GM23338 (cell line): ENCODE measurements at regions not wholly inside any gene's neighbourhood (a gene's known extent, or its start where the extent isn't known, plus 50 kb on each side); places are given as distances from the start of the nearest gene placed in this dataset.

Source experiments
- ATAC-seq: fragments of 200-7000 bp; cut with Tn5 transposase; 3 replicates; pipeline ENCODE4 v1.9.1; 2020
- DNase-seq: peaks from one replicate; pipeline ENCODE4 v3.0.0-alpha.2; 2015; ENCODE audit warnings: low spot score
- H2AFZ ChIP-seq: fragments of 200-600 bp; sonication (generic); 2 replicates; pipeline ENCODE4 v1.8.0; 2016; ENCODE audit warnings: antibody characterized with exemption, mild to moderate bottlenecking, moderate library complexity
- H3F3A ChIP-seq: fragments of 200-600 bp; sonication (generic); replicated peaks from 2 replicates; pipeline ENCODE4 v1.8.0; 2017; ENCODE audit warnings: antibody characterized with exemption, mixed run types, low read depth
- H3K27ac ChIP-seq: fragments of 200-600 bp; sonication (generic); 2 replicates; pipeline ENCODE4 v1.6.1; 2016; ENCODE audit warnings: low read depth
- H3K27me3 ChIP-seq: fragments of 200-600 bp; sonication (generic); 2 replicates; pipeline ENCODE4 v1.8.0; 2016; ENCODE audit warnings: mild to moderate bottlenecking, mixed run types, moderate library complexity; ENCODE audit not compliant: insufficient read depth
- H3K36me3 ChIP-seq: fragments of 200-600 bp; sonication (generic); 2 replicates; pipeline ENCODE4 v1.8.0; 2016; ENCODE audit warnings: mild to moderate bottlenecking; ENCODE audit not compliant: insufficient read depth
- H3K4me1 ChIP-seq: fragments of 200-600 bp; sonication (generic); 2 replicates; pipeline ENCODE4 v1.8.0; 2016; ENCODE audit warnings: mild to moderate bottlenecking, moderate library complexity; ENCODE audit not compliant: insufficient read depth
- H3K4me2 ChIP-seq: fragments of 200-600 bp; sonication (generic); 2 replicates; pipeline ENCODE4 v1.7.1; 2017; ENCODE audit warnings: mixed run types
- H3K4me3 ChIP-seq: fragments of 200-600 bp; sonication (generic); 2 replicates; pipeline ENCODE4 v1.6.1; 2016; ENCODE audit warnings: mixed run types
- H3K79me2 ChIP-seq: fragments of 200-600 bp; sonication (generic); replicated peaks from 2 replicates; pipeline ENCODE4 v1.8.0; 2017; ENCODE audit warnings: mild to moderate bottlenecking; ENCODE audit not compliant: insufficient read depth
- H3K9me2 ChIP-seq: fragments of 200-600 bp; sonication (generic); 2 replicates; pipeline ENCODE4 v1.8.0; 2017; ENCODE audit not compliant: insufficient read depth
- H4K20me1 ChIP-seq: fragments of 200-600 bp; sonication (generic); replicated peaks from 2 replicates; pipeline ENCODE4 v1.8.0; 2017; ENCODE audit warnings: mild to moderate bottlenecking; ENCODE audit not compliant: insufficient read depth
- H3K27ac Mint-ChIP-seq: 2 replicates; pipeline ENCODE4 v1.8.0; 2020; ENCODE audit warnings: inconsistent platforms, mild to moderate bottlenecking, moderate library complexity, mixed read lengths
- H3K27me3 Mint-ChIP-seq: 3 replicates; pipeline ENCODE4 v1.8.0; 2022; ENCODE audit warnings: low read depth, mild to moderate bottlenecking, moderate library complexity, mixed read lengths, inconsistent platforms; ENCODE audit not compliant: insufficient read depth, poor library complexity
- H3K36me3 Mint-ChIP-seq: 3 replicates; pipeline ENCODE4 v1.8.0; 2021; ENCODE audit warnings: low read depth, mild to moderate bottlenecking, inconsistent platforms, moderate library complexity, mixed read lengths
- H3K4me1 Mint-ChIP-seq: 3 replicates; pipeline ENCODE4 v1.8.0; 2020; ENCODE audit warnings: mild to moderate bottlenecking, inconsistent platforms, mixed read lengths
- H3K4me3 Mint-ChIP-seq: 3 replicates; pipeline ENCODE4 v1.8.0; 2021; ENCODE audit warnings: moderate library complexity, mild to moderate bottlenecking, inconsistent platforms, mixed read lengths
- H3K9me3 Mint-ChIP-seq: 3 replicates; pipeline ENCODE4 v1.8.0; 2020; ENCODE audit warnings: moderate library complexity, mild to moderate bottlenecking, inconsistent platforms, mixed read lengths
- CREB1 ChIP-seq: fragments of 250-450 bp; sonication (Bioruptor Pico); IDR thresholded peaks from 2 replicates; pipeline ENCODE4 v1.5.0; 2020; ENCODE audit warnings: low read depth, mild to moderate bottlenecking, moderate library complexity
- CTCF ChIP-seq, 2 experiments: fragments of 200-600 bp in 1 of 2; sonication (generic) in 1 of 2; conservative IDR thresholded peaks; 2 replicates each; pipeline versions ENCODE4 v1.5.1 to v1.6.1; 2016 to 2017; ENCODE audit warnings: antibody characterized with exemption in 2 of 2, low read depth in 2 of 2, mild to moderate bottlenecking in 2 of 2, moderate library complexity in 1 of 2
- EZH2 ChIP-seq: fragments of 200-600 bp; sonication (generic); IDR thresholded peaks from one replicate; pipeline ENCODE4 v1.8.0; 2017; ENCODE audit warnings: antibody characterized with exemption, mild to moderate bottlenecking, low read depth; ENCODE audit not compliant: unreplicated experiment
- EZH2phosphoT487 ChIP-seq: fragments of 200-600 bp; sonication (generic); IDR thresholded peaks from one replicate; pipeline ENCODE4 v1.8.1; 2018; ENCODE audit warnings: antibody characterized with exemption; ENCODE audit not compliant: unreplicated experiment
- JUNB ChIP-seq: IDR thresholded peaks from one replicate; pipeline ENCODE4 v1.6.1; 2016; ENCODE audit warnings: antibody characterized with exemption; ENCODE audit not compliant: unreplicated experiment
- POLR2AphosphoS5 ChIP-seq: IDR thresholded peaks from 2 replicates; pipeline ENCODE4 v1.6.1; 2016; ENCODE audit warnings: antibody characterized with exemption, low read depth
- ZNF331 ChIP-seq: fragments of 250-450 bp; sonication (Bioruptor Pico); IDR thresholded peaks from 2 replicates; pipeline ENCODE4 v1.5.0; 2020; ENCODE audit warnings: low read depth, mild to moderate bottlenecking, moderate library complexity
- ZNF462 ChIP-seq: fragments of 250-450 bp; sonication (Bioruptor Pico); IDR thresholded peaks from 2 replicates; pipeline ENCODE4 v1.5.0; 2020; ENCODE audit warnings: mild to moderate bottlenecking, moderate library complexity

GRCh38 chr5:20985754-20986153 is 997.8 kb upstream of the CDH18 start (continued):
- TF ChIP-seq ZNF462 (CRISPR knock-in tag) (no peak), EZH2 (no peak), CREB1 (CRISPR knock-in tag) (no peak), ZNF331 (no peak), JUNB (no peak), CTCF (conservative IDR thresholded peaks at IDR 0.05; ENCODE audit: low read depth in 2 of 2) (no peak), EZH2phosphoT487 (no peak)

- no peak overlapping the region for H3K4me3 ChIP-seq
- H3K36me3 ChIP-seq, result no peaks in the 10 kb centered on the region
- ATAC-seq, result no peak
- no peaks in the 10 kb centered on the region for H3K79me2 ChIP-seq
- no peak overlapping the region for H2AFZ ChIP-seq
- H3K4me2 ChIP-seq, result no peak overlapping the region
- no peaks in the 10 kb centered on the region for H3K9me2 ChIP-seq
- no peaks in the 10 kb centered on the region for H4K20me1 ChIP-seq
- 0 out of 2 replicates have a peak, but pooled peaks cover 7% of the 10 kb centered on the region for H3K4me1 ChIP-seq
- Mint-ChIP-seq H3K27ac (no peak overlapping the region), H3K4me1 (peaks cover 17% of the 10 kb centered on the region), H3K36me3 (no peaks in the 10 kb centered on the region), H3K4me3 (no peak overlapping the region), H3K9me3 (no peaks in the 10 kb centered on the region), H3K27me3 (no peaks in the 10 kb centered on the region)
- no peaks in the 10 kb centered on the region for H3K27me3 ChIP-seq
- DNase-seq, result peak; percentile 6
- TF ChIP-seq POLR2AphosphoS5, result no peak
- no peak overlapping the region for H3K27ac ChIP-seq
- no peaks in the 10 kb centered on the region for H3F3A ChIP-seq
Observed at GRCh38 chr5:20974426-20974825, 986.4 kb upstream of the CDH18 start.
